ENCODE measurements at regions not wholly inside any gene's neighbourhood (a gene's known extent, or its start where the extent isn't known, plus 50 kb on each side); places are given as distances from the start of the nearest gene placed in this dataset.

DNA sequence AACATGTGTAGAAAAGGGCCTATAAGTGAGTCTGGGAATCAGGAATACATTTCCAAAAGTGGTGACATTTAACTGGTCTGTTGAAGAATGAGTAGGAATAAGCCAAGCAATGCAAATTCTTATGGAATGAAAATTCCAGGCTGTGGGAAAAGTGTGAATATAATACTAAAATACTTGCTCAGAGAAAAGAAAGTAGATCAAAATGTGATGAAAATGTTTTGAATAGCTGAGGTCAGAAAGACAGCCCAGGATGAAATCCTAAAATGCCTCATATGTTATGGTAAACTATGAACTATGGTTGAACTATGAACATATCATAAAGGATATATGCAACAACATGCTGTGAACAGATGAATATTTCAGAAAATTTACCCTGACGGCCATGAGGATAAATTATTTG lies 688.3 kb upstream of the FAT3 start:
- H3K4me3 Mint-ChIP-seq, result no peak overlapping the region
- TF ChIP-seq, protein P1, sequence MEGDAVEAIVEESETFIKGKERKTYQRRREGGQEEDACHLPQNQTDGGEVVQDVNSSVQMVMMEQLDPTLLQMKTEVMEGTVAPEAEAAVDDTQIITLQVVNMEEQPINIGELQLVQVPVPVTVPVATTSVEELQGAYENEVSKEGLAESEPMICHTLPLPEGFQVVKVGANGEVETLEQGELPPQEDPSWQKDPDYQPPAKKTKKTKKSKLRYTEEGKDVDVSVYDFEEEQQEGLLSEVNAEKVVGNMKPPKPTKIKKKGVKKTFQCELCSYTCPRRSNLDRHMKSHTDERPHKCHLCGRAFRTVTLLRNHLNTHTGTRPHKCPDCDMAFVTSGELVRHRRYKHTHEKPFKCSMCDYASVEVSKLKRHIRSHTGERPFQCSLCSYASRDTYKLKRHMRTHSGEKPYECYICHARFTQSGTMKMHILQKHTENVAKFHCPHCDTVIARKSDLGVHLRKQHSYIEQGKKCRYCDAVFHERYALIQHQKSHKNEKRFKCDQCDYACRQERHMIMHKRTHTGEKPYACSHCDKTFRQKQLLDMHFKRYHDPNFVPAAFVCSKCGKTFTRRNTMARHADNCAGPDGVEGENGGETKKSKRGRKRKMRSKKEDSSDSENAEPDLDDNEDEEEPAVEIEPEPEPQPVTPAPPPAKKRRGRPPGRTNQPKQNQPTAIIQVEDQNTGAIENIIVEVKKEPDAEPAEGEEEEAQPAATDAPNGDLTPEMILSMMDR (IDR thresholded peaks at IDR 0.05), result no peak
- no peaks in the 10 kb centered on the region for H3K4me1 Mint-ChIP-seq
- H3K27me3 Mint-ChIP-seq (ENCODE audit: low read depth, poor library complexity), result no peaks in the 10 kb centered on the region
- no peaks in the 10 kb centered on the region for H3K36me3 Mint-ChIP-seq (ENCODE audit: low read depth)
- no peak for DNase-seq
- H3K27ac Mint-ChIP-seq, result no peak overlapping the region
- H3K9me3 Mint-ChIP-seq, result peaks cover 4% of the 10 kb centered on the region

GRCh38 chr11:91528965-91529364 lies 695.7 kb upstream of the FAT3 start:
- Mint-ChIP-seq H3K36me3 (ENCODE audit: low read depth) (no peaks in the 10 kb centered on the region), H3K4me1 (no peaks in the 10 kb centered on the region), H3K27me3 (ENCODE audit: low read depth, poor library complexity) (no peaks in the 10 kb centered on the region), H3K27ac (no peak overlapping the region), H3K4me3 (no peak overlapping the region), H3K9me3 (peaks cover 20% of the 10 kb centered on the region)
- DNase-seq, result no peak
- TF ChIP-seq, protein P1 (IDR thresholded peaks at IDR 0.05), result no peak

- Mint-ChIP-seq H3K4me1 (no peaks in the 10 kb centered on the region), H3K27me3 (ENCODE audit: low read depth, poor library complexity) (no peaks in the 10 kb centered on the region), H3K4me3 (no peak overlapping the region), H3K36me3 (ENCODE audit: low read depth) (no peaks in the 10 kb centered on the region), H3K27ac (no peak overlapping the region), H3K9me3 (peaks cover 16% of the 10 kb centered on the region)
- TF ChIP-seq, protein P1 (IDR thresholded peaks at IDR 0.05), result no peak
- DNase-seq, result no peak
Measured at GRCh38 chr11:91527380-91528030, 697.1 kb upstream of the FAT3 start.

DNA sequence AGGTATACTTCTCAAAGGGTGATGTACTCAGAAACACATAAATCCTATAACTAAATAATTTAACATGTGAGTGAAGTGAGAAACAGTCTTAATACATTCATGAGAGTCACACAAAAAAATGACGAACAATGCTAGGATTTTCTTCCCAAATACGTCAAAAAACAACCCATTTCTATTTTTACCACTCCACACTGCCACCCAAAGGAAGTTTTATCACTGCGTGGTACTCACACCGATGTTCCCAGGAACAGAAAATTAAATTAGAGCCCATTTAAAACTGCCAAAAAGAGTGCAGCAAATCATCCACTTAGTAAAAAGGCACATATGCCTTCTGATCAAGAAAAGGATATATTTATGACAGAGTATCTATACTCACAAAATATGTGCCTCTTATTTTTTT lies 710.9 kb upstream of the FAT3 start:
- Mint-ChIP-seq H3K36me3 (ENCODE audit: low read depth) (no peaks in the 10 kb centered on the region), H3K27ac (no peak overlapping the region), H3K4me3 (no peak overlapping the region), H3K27me3 (ENCODE audit: low read depth, poor library complexity) (peaks cover 7% of the 10 kb centered on the region), H3K9me3 (no peaks in the 10 kb centered on the region), H3K4me1 (no peaks in the 10 kb centered on the region)
- DNase-seq, result no peak
- TF ChIP-seq, protein P1 (IDR thresholded peaks at IDR 0.05), result peak; percentile 30

DNA sequence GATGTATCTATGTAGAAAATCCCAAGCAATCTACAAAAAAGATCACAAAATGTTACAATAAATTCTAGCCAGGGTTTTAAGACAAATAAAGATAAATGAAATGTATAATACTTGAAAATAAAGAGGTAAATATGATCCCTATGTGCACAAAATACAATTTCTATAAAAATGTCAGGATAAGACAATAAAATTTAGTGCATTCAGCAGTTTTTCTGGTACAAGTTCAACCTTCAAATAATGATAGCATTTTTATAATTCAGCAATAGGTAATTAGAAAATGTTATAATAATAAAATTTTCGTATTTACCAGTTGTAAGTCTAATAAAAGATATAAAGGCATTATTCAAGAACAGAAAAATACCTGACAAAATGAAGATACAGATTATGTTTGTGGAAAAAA lies 726.8 kb upstream of the FAT3 start:
- H3K27me3 Mint-ChIP-seq (ENCODE audit: low read depth, poor library complexity), result peaks cover 3% of the 10 kb centered on the region
- TF ChIP-seq, protein P1 (IDR thresholded peaks at IDR 0.05), result no peak
- H3K36me3 Mint-ChIP-seq (ENCODE audit: low read depth), result no peaks in the 10 kb centered on the region
- no peak overlapping the region for H3K4me3 Mint-ChIP-seq
- no peak overlapping the region for H3K27ac Mint-ChIP-seq
- H3K4me1 Mint-ChIP-seq, result no peaks in the 10 kb centered on the region
- H3K9me3 Mint-ChIP-seq, result no peaks in the 10 kb centered on the region
- no peak for DNase-seq

- DNase-seq, result no peak
- Mint-ChIP-seq H3K4me3 (no peak overlapping the region), H3K36me3 (ENCODE audit: low read depth) (no peaks in the 10 kb centered on the region), H3K4me1 (no peaks in the 10 kb centered on the region), H3K27ac (no peak overlapping the region), H3K27me3 (ENCODE audit: low read depth, poor library complexity) (peaks cover 3% of the 10 kb centered on the region), H3K9me3 (no peaks in the 10 kb centered on the region)
- TF ChIP-seq, protein P1 (IDR thresholded peaks at IDR 0.05), result no peak
Measured at GRCh38 chr11:91495837-91496236, 728.8 kb upstream of the FAT3 start.

All from nephron progenitor cell (in vitro differentiated cells).